Fibroblast of pulmonary artery (primary cell): ENCODE measurements at regions not wholly inside any gene's neighbourhood (a gene's known extent, or its start where the extent isn't known, plus 50 kb on each side); places are given as distances from the start of the nearest gene placed in this dataset.

Experiments
- DNase-seq: peaks from one replicate; pipeline ENCODE4 v3.0.0-alpha.2; 2010; ENCODE audit warnings: low read depth
- H3K4me3 ChIP-seq: replicated peaks from 2 replicates; pipeline ENCODE4 v1.5.1; 2011; ENCODE audit warnings: low read depth, mild to moderate bottlenecking, control low read depth, low read length, moderate library complexity
- CTCF ChIP-seq: IDR thresholded peaks from 2 replicates; pipeline ENCODE4 v1.5.1; 2011; ENCODE audit warnings: mild to moderate bottlenecking, control low read depth, low read length, inconsistent platforms; ENCODE audit errors: missing control alignments

- TF ChIP-seq CTCF: no peak
- no peak for DNase-seq
- no peak overlapping the region for H3K4me3 ChIP-seq
Observed at GRCh38 chr9:85884256-85884655, 56.7 kb upstream of the NAA35 start.

- no peak for TF ChIP-seq CTCF
- DNase-seq: no peak
Observed at GRCh38 chr9:85890962-85891361, 50.0 kb upstream of the NAA35 start.

More at GRCh38 chr9:85890962-85891361, 50.0 kb upstream of the NAA35 start:
- no peak overlapping the region for H3K4me3 ChIP-seq
